NB4 (cell line): ENCODE measurements at regions not wholly inside any gene's neighbourhood (a gene's known extent, or its start where the extent isn't known, plus 50 kb on each side); places are given as distances from the start of the nearest gene placed in this dataset.

ENCODE experiments used
- CTCF ChIP-seq: IDR thresholded peaks from one replicate; pipeline ENCODE4 v1.5.1; 2012; ENCODE audit warnings: low read depth, low read length
- MAX ChIP-seq: IDR thresholded peaks from 2 replicates; pipeline ENCODE4 v1.6.1; 2011; ENCODE audit warnings: low read depth, low read length
- MYC ChIP-seq: IDR thresholded peaks from 2 replicates; pipeline ENCODE4 v1.6.1; 2011; ENCODE audit warnings: low read depth, low read length
- POLR2A ChIP-seq: IDR thresholded peaks from 2 replicates; pipeline ENCODE4 v1.6.1; 2011; ENCODE audit warnings: mild to moderate bottlenecking; ENCODE audit not compliant: insufficient read length; ENCODE audit errors: extremely low read depth

- no peak for TF ChIP-seq POLR2A
- no peak for TF ChIP-seq CTCF
- no peak for TF ChIP-seq MAX
- no peak for TF ChIP-seq MYC
Measured at GRCh38 chr1:47679826-47680225, 242.0 kb downstream of the FOXD2 start.
